HUES48 (cell line): ENCODE measurements at regions not wholly inside any gene's neighbourhood (a gene's known extent, or its start where the extent isn't known, plus 50 kb on each side); places are given as distances from the start of the nearest gene placed in this dataset.
A peak's percentile ranks its signal among the peaks of the same experiment; 100 is the strongest.

ENCODE experiments used
- H3K27ac ChIP-seq: one replicate; pipeline ENCODE4 v1.7.0; 2013; ENCODE audit warnings: low read depth, low read length, inconsistent platforms
- H3K27me3 ChIP-seq: 2 replicates; pipeline ENCODE4 v1.6.1; 2013; ENCODE audit warnings: mild to moderate bottlenecking, low read length; ENCODE audit not compliant: control insufficient read depth, insufficient read depth
- H3K36me3 ChIP-seq: 2 replicates; pipeline ENCODE4 v1.6.1; 2013; ENCODE audit warnings: low read length; ENCODE audit not compliant: control insufficient read depth, insufficient read depth
- H3K4me1 ChIP-seq: 2 replicates; pipeline ENCODE4 v1.6.1; 2013; ENCODE audit warnings: mild to moderate bottlenecking, low read length; ENCODE audit not compliant: control insufficient read depth, insufficient read depth
- H3K4me3 ChIP-seq: 2 replicates; pipeline ENCODE4 v1.5.1; 2013; ENCODE audit warnings: mild to moderate bottlenecking, low read depth, low read length
- H3K9ac ChIP-seq: 2 replicates; pipeline ENCODE4 v1.6.1; 2013; ENCODE audit warnings: mild to moderate bottlenecking, low read depth, low read length, moderate library complexity
- H3K9me3 ChIP-seq: 2 replicates; pipeline ENCODE4 v1.6.1; 2013; ENCODE audit warnings: low read length; ENCODE audit not compliant: control insufficient read depth, insufficient read depth

DNA sequence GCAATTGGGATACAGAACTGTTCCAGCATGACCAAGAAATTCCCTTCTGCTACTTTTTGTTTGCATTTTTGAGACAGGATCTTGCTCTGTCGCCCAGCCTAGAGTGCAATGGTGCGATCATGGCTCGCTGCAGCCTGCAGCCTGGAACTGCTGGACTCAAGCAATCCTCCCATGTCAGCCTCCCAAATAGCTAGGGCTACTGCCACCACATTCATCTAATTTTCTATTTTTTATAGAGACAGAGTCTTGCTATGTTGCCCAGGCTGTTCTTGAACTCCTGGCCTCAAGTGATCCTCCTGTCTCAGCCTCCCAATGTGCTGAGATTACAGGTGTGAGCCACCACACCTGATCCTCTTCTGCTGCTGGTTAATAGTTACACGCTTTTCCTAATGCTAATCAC, 204.9 kb downstream of the SOX4 start:
- Histone ChIP-seq H3K4me3 (no peak overlapping the region), H3K27me3 (no peaks in the 10 kb centered on the region), H3K4me1 (peaks cover 14% of the 10 kb centered on the region), H3K36me3 (peaks cover 6% of the 10 kb centered on the region; the same call in 1 of the 2 replicates), H3K27ac (no peak overlapping the region), H3K9me3 (no peaks in the 10 kb centered on the region), H3K9ac (no peak overlapping the region)

DNA sequence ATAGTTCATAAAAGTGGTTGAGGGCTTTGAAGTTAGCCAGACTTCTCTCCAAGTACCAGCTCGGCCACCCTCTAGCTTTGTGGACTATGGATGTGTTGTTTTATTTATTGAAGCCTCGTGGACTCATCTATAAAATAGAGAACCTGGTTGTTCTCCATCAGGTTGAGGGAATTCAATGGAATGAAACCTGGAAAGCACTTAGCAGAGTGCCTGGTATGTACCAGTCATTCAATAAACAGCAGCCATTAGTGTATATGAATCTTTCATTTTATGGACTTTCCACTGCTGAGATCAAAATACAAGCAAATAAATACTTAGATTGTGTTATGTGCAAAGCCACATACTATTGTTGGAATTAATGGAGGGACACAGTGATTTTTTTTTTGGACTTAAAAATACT, 206.8 kb downstream of the SOX4 start:
- H3K36me3 ChIP-seq, result peaks cover 6% of the 10 kb centered on the region; the same call in 1 of the 2 replicates
- peaks cover 14% of the 10 kb centered on the region for H3K4me1 ChIP-seq
- H3K27ac ChIP-seq, result no peak overlapping the region
- H3K9ac ChIP-seq, result no peak overlapping the region
- H3K9me3 ChIP-seq, result no peaks in the 10 kb centered on the region
- no peak overlapping the region for H3K4me3 ChIP-seq
- no peaks in the 10 kb centered on the region for H3K27me3 ChIP-seq

DNA sequence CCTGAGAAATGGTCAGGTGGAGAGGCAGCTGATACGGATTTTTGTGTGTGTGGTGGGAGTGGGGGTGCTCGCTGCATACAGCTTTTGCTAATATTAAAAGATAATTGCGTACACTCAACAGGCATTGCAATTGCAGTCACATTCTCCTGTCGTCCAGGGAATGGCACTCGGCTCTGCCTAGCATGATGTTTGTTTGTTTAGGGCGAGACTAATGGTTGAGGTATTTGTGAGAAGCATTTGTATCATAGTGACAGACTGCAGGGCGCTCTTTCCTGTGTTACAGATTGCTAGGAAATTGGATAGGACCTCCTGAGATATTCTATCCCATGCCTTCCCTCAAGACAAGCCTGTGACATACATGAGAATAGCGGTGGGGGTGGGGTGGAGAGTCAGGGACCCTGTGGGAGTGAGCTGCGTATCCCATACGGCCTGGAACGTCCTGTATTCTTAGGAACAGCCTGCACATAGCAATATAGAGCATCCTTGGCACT, 207.4 kb downstream of the SOX4 start:
- Histone ChIP-seq H3K4me3 (no peak overlapping the region), H3K27me3 (no peaks in the 10 kb centered on the region), H3K36me3 (peaks cover 6% of the 10 kb centered on the region; the same call in 1 of the 2 replicates), H3K4me1 (peaks cover 14% of the 10 kb centered on the region), H3K27ac (peak overlapping the region; percentile 43), H3K9me3 (no peaks in the 10 kb centered on the region), H3K9ac (no peak overlapping the region)

DNA sequence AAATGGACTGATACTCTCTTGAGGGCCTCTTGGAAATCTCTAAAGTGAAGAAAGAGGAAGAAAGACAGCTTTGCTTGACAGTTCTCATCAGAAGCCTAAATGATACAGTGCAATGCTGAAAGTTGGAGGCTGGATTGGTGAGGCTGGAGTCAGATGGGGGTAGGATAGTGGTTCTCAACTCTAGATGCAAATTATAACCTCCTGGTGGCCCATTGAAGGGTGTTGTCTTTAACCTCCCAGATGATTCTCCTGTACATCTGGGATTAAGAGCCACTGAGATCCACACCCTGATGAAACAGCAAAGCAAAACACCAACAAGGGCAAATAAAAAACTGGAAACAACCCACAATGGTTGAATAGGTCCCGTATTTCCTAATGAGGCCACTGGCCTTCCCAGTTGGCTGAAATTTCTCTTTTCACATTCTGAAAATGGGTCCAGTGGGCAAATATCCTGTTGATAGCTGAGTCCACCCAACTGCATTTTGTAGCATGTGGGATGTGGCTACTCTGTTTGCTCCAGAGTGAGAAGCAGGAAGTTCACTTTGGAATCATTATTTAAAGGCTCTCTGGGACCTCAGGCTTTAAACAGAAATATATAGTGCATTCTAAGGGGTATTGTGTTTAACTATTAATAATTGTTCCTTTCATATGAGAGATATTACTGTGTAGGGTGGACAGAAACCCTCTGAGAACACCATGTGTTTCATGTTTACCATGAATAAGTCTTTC, 208.1 kb downstream of the SOX4 start:
- Histone ChIP-seq H3K27me3 (no peaks in the 10 kb centered on the region), H3K4me1 (peaks cover 14% of the 10 kb centered on the region)

DNA sequence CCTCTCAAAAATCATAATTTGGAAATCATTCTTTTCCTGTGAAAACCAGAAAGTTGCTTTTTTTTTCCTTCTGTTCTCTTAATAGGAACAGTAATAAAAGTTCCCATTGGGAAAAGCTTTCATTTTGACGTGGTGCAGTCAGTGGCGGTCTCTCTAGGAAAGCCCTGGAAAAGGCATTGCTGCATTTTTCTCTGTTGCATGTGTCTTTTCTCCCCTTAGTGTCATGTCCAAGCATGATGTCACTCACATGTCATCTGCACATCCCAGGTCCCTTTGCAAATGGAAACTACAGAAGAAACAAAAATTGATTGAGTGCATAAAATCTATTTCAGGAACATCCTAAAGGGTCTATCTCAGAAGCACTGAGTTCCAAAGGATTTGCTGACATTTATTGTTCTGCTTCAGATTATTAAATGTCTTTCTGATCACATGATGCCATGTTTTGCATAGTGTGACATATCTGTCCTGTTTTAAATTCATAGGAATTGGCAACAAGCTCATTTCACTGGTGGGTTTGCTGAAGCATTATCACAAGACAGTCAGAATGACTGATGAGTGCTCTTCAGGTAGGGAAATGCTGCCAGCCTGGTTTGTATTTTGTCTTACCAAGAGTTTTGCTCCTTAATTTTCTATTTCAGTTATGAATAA, 208.7 kb downstream of the SOX4 start:
- no peak overlapping the region for H3K4me3 ChIP-seq
- no peaks in the 10 kb centered on the region for H3K27me3 ChIP-seq
- H3K4me1 ChIP-seq, result peaks cover 14% of the 10 kb centered on the region

More for the DNA sequence above, 208.1 kb downstream of the SOX4 start:
- H3K9me3 ChIP-seq, result no peaks in the 10 kb centered on the region
- H3K9ac ChIP-seq, result no peak overlapping the region
- H3K27ac ChIP-seq, result peak overlapping the region; percentile 43
- H3K4me3 ChIP-seq, result no peak overlapping the region
- peaks cover 6% of the 10 kb centered on the region; the same call in 1 of the 2 replicates for H3K36me3 ChIP-seq

DNA sequence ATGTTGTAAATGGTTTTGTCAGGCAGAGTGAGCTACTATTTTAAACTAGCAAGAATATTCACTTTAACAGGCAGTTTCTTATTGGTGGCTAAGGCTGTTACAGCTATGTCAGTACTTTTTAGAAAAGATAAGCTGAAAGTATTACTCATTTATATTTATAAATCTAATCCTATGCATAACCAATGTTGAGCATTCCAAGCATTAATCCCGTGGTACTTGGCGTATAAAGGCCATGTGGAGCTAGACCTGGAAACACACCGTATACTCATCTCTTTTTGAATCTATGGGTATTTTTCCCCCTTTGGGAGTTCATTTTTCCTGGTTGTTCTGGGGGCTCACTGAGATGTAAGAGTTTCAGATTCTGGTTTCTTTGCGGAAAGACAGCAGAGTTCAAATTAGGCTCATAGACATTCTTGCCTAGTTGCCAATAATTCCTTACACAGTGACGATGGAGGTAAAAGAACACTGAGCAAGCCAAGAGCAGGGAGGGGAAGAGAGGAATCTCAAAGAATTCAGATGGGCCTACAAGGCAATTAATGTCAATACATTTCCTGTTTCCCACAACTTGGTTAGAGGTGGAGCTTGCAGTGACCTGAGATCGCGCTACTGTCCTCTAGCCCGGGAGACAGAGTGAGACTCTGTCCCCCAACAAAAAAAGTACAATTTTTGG, 211.5 kb downstream of the SOX4 start:
- H3K9ac ChIP-seq, result no peak overlapping the region
- H3K9me3 ChIP-seq, result no peaks in the 10 kb centered on the region
- no peak overlapping the region for H3K27ac ChIP-seq
- H3K36me3 ChIP-seq, result peaks cover 20% of the 10 kb centered on the region
- peaks cover 25% of the 10 kb centered on the region for H3K4me1 ChIP-seq
- H3K4me3 ChIP-seq, result no peak overlapping the region
- H3K27me3 ChIP-seq, result no peaks in the 10 kb centered on the region

More for the DNA sequence above, 208.7 kb downstream of the SOX4 start:
- H3K27ac ChIP-seq, result no peak overlapping the region
- H3K9me3 ChIP-seq, result no peaks in the 10 kb centered on the region
- H3K9ac ChIP-seq, result no peak overlapping the region
- H3K36me3 ChIP-seq, result peaks cover 6% of the 10 kb centered on the region; the same call in 1 of the 2 replicates

DNA sequence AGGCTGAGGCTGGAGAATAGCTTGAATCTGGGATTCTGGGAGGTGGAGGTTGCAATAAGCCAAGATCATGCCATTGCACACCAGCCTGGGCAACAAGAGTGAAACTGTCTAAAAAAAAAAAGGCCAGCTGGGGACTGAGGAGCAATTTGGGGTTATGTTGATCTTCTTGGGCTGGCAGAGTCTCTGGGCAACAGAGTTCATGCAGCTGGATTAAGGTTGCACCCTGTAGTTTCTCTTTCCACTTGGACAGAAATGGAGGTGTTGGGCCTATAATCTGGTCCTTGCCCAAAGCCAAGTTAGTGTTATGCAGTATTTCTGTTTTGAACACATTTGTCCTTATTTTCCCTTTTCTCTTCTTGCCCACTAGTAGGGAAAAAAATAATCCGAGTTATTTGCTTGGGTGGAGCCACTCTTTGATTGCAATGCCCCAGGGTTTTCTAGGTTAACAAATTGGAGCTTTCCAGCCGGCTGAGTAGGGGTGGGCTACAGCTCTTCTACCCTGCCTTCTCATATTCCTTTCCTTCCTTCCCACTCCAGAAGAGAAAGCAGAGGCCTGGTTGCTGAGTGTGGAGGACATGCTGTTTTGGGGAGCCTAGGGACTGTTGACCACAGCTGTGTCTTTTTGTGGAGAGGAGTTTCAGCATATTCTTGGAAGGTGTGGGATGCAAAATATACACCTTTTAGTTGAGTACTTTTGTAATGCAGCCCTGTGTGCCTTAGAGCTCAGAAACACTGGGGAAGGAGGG, 213.9 kb downstream of the SOX4 start:
- no peaks in the 10 kb centered on the region for H3K27me3 ChIP-seq
- no peak overlapping the region for H3K9ac ChIP-seq
- peaks cover 11% of the 10 kb centered on the region for H3K4me1 ChIP-seq
- H3K4me3 ChIP-seq, result no peak overlapping the region
- peak overlapping the region; percentile 62 for H3K27ac ChIP-seq
- H3K9me3 ChIP-seq, result no peaks in the 10 kb centered on the region
- peaks cover 20% of the 10 kb centered on the region for H3K36me3 ChIP-seq

DNA sequence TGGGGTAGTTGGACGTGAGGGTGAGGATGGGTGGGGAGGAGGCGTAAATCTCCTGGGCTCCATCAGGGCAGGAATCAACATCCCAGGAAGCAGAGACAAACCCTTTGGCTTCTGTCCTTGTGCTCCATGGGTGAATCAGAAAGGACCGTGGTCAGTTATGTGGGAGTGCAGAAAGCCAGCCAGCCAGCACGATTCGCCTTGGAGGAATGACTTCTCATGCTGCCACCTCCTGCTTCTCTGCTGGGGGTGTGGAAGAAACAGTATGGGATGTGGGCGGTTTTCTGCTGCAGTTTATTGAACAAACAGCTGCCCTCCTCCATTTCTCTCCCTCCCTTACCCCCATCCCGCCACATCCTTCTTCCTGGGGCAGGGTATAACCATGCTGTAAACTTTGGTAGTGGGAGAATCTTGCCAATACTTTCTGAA, 214.5 kb downstream of the SOX4 start:
- Histone ChIP-seq H3K36me3 (peaks cover 22% of the 10 kb centered on the region), H3K27ac (peak overlapping the region; percentile 62), H3K9me3 (no peaks in the 10 kb centered on the region), H3K4me3 (no peak overlapping the region), H3K9ac (no peak overlapping the region), H3K27me3 (no peaks in the 10 kb centered on the region), H3K4me1 (peaks cover 11% of the 10 kb centered on the region)

DNA sequence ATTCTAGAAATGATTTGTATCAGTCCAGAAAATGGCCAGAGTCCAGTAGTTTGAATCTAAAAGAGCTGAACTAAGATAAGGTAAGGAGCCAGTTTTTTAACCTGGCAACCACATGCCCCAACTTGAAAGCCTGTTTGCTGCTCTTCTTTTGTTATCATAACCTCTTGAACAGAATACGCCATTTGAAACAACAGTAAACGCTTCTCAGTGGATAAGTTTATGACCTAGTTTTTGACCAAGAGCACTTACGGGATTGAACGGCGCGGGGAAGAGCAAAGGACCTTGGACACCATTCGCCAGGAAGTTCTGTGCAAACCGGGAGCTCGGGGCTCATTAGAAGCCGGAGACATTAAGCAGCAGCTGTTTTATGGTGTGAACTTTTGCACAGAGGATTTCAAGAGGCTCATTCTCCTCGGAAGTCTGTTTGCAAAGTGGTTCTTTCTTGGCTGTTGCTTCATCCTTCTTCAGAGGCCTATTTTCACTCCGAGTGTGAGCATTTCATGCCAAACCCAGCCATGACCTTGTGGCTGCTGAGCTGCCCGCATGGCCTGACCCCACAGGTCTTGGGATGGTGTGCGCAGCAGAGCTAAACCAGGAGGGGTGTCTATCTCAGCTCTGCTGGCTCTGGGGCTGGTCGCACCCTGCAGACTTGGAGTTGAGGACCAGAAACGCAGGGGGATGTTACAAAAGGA, 215.1 kb downstream of the SOX4 start:
- H3K27ac ChIP-seq, result peak overlapping the region; percentile 62
- no peaks in the 10 kb centered on the region for H3K9me3 ChIP-seq
- H3K27me3 ChIP-seq, result no peaks in the 10 kb centered on the region
- peaks cover 11% of the 10 kb centered on the region for H3K4me1 ChIP-seq
- H3K4me3 ChIP-seq, result no peak overlapping the region
- H3K36me3 ChIP-seq, result peaks cover 23% of the 10 kb centered on the region
- no peak overlapping the region for H3K9ac ChIP-seq

DNA sequence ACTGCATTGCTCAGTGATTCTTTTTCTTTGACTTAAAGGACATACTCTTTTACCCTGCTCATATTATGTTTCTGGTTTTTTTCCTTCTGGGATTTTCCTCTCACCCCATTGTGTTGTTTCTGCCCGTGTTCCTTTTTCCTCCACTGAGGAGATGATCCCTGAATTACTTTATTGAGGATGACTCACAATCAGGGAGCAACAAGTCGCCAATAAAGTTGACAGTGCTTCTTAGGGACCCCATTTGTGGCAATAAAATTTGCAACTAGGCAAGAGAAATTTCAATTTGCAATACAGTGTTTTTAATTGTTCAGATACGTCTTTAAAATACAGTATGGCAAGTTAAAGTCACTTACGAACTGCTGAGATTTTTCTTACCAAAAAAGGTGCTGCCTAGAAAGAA, 217.9 kb downstream of the SOX4 start:
- no peaks in the 10 kb centered on the region for H3K27me3 ChIP-seq
- no peak overlapping the region for H3K4me3 ChIP-seq
- peaks cover 16% of the 10 kb centered on the region; the same call in 1 of the 2 replicates for H3K36me3 ChIP-seq
- no peaks in the 10 kb centered on the region for H3K9me3 ChIP-seq
- no peak overlapping the region for H3K9ac ChIP-seq
- no peak overlapping the region for H3K27ac ChIP-seq
- H3K4me1 ChIP-seq, result peaks cover 11% of the 10 kb centered on the region
